ENCODE measurements at regions not wholly inside any gene's neighbourhood (a gene's known extent, or its start where the extent isn't known, plus 50 kb on each side); places are given as distances from the start of the nearest gene placed in this dataset.
A peak's percentile ranks its signal among the peaks of the same experiment; 100 is the strongest.

DNA sequence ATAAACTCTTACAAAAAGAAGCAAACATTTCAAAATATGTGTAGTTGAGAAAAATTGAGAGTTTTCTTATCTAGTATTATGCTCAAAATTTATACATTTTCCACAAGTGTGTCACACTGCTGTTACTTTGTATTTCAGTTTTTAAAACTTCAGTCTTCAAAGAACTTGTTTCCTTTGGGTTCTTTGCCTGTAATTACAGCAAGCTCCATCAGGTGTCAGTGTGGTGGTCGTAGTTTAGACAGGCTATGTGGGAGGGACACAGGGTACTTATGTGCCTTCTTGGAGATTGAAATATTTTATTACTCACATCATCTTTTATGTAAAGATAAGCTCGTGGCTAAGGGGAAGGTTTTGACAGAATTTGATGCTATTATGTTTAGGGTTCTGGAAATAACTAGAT is 360.5 kb downstream of the FGFR2 start:
- no peaks in the 10 kb centered on the region for H3K9me3 ChIP-seq
- intact Hi-C loops (cut with DNase I), result no loop called here
- DNase-seq, result no peak
- no peak overlapping the region for H3K27ac ChIP-seq
- H3K36me3 ChIP-seq, result no peaks in the 10 kb centered on the region
- TF ChIP-seq, protein P1, sequence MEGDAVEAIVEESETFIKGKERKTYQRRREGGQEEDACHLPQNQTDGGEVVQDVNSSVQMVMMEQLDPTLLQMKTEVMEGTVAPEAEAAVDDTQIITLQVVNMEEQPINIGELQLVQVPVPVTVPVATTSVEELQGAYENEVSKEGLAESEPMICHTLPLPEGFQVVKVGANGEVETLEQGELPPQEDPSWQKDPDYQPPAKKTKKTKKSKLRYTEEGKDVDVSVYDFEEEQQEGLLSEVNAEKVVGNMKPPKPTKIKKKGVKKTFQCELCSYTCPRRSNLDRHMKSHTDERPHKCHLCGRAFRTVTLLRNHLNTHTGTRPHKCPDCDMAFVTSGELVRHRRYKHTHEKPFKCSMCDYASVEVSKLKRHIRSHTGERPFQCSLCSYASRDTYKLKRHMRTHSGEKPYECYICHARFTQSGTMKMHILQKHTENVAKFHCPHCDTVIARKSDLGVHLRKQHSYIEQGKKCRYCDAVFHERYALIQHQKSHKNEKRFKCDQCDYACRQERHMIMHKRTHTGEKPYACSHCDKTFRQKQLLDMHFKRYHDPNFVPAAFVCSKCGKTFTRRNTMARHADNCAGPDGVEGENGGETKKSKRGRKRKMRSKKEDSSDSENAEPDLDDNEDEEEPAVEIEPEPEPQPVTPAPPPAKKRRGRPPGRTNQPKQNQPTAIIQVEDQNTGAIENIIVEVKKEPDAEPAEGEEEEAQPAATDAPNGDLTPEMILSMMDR (IDR thresholded peaks at IDR 0.05), result no peak
- H3K4me1 ChIP-seq, result no peaks in the 10 kb centered on the region
- WGBS, 2 donors, result 62 to 75% methylated on average over 2 of the region's 2 CpGs
- ATAC-seq, result no peak
- no peaks in the 10 kb centered on the region for H3K27me3 ChIP-seq
- FAIRE-seq, result no peak
- H3K4me3 ChIP-seq, result no peak overlapping the region

DNA sequence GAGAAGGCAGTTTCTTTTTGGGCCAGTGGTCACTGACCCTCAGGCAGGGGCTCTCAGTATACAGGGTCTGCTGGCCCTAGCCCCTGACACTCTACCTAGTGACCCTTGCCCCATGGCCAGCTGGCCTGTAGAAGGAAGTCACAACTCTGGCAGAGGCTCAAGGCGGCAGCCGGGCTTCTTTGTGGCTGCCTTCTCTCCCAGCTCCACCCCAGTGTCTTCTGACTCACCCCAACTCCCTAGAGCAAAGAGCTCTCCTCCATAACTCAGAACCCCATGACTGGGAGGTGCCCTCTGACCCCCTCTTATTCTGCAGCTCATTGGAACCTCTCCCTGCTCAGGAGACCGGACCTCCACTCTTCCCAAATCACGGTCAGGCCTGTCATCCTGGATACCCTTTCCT is 358.2 kb downstream of the FGFR2 start:
- DNase-seq (no peak), ATAC-seq (peak in 2 of 4 donors; percentile 57 to 71), FAIRE-seq (no peak)
- no peaks in the 10 kb centered on the region for H3K4me1 ChIP-seq
- intact Hi-C loops (cut with DNase I), result no loop called here
- no peak overlapping the region for H3K27ac ChIP-seq
- no peaks in the 10 kb centered on the region for H3K9me3 ChIP-seq
- H3K36me3 ChIP-seq, result no peaks in the 10 kb centered on the region
- H3K27me3 ChIP-seq, result no peaks in the 10 kb centered on the region
- TF ChIP-seq, protein P1 (IDR thresholded peaks at IDR 0.05), result no peak
- no peak overlapping the region for H3K4me3 ChIP-seq
- WGBS, 2 donors, result 64 to 80% methylated on average over 4 of the region's 4 CpGs

DNA sequence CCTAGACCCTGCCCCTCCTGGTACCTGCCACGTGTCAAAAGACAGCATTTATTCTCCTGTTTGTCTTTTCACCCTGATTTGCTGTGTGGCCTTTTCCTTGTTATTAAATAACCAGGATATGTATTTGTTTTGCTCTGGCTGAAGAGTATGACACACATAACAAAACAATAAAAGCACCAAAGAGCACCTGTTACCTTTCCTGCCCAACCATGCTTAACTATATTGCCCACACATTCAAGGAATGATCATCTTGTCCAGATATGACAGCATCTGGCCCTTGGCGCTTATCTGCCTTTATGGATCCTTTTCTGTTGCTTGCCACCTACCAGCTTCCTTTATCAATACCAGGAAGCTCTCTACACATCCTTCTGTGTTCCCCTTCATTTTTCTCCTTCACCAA is 357.7 kb downstream of the FGFR2 start:
- FAIRE-seq (no peak), ATAC-seq (peak in 1 of 4 donors; percentile 53), DNase-seq (no peak)
- Histone ChIP-seq H3K4me1 (no peaks in the 10 kb centered on the region), H3K27me3 (no peaks in the 10 kb centered on the region), H3K4me3 (no peak overlapping the region), H3K27ac (no peak overlapping the region), H3K9me3 (no peaks in the 10 kb centered on the region), H3K36me3 (no peaks in the 10 kb centered on the region)
- intact Hi-C loops (cut with DNase I), result no loop called here
- TF ChIP-seq, protein P1 (IDR thresholded peaks at IDR 0.05), result no peak
- WGBS, 2 donors, result 43 to 52% methylated on average over 2 of the region's 2 CpGs

DNA sequence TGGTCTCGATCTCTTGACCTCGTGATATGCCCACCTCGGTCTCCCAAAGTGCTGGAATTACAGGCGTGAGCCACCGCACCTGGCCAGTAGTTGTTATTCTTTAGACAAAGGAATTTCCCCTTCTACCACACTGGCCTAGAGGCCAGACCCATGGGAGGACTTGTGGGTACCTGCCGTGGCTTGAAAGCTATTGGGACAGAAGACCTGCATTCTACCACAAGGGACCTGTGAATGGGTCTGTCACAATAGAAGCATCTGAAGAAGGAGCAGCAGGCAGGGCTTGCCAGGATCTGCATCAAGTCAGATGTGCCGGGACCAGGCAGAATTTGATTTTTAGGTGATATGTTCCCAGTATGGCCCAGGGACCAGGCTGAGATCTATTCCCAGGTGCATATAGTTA is 356.9 kb downstream of the FGFR2 start:
- FAIRE-seq, result no peak
- H3K27ac ChIP-seq, result no peak overlapping the region
- no peak for DNase-seq
- intact Hi-C loops (cut with DNase I), result no loop called here
- no peaks in the 10 kb centered on the region for H3K36me3 ChIP-seq
- TF ChIP-seq, protein P1 (IDR thresholded peaks at IDR 0.05), result no peak
- ATAC-seq, result no peak
- no peaks in the 10 kb centered on the region for H3K4me1 ChIP-seq
- no peaks in the 10 kb centered on the region for H3K27me3 ChIP-seq
- WGBS, 2 donors, result 82 to 88% methylated on average over 7 of the region's 7 CpGs
- no peaks in the 10 kb centered on the region for H3K9me3 ChIP-seq
- no peak overlapping the region for H3K4me3 ChIP-seq

DNA sequence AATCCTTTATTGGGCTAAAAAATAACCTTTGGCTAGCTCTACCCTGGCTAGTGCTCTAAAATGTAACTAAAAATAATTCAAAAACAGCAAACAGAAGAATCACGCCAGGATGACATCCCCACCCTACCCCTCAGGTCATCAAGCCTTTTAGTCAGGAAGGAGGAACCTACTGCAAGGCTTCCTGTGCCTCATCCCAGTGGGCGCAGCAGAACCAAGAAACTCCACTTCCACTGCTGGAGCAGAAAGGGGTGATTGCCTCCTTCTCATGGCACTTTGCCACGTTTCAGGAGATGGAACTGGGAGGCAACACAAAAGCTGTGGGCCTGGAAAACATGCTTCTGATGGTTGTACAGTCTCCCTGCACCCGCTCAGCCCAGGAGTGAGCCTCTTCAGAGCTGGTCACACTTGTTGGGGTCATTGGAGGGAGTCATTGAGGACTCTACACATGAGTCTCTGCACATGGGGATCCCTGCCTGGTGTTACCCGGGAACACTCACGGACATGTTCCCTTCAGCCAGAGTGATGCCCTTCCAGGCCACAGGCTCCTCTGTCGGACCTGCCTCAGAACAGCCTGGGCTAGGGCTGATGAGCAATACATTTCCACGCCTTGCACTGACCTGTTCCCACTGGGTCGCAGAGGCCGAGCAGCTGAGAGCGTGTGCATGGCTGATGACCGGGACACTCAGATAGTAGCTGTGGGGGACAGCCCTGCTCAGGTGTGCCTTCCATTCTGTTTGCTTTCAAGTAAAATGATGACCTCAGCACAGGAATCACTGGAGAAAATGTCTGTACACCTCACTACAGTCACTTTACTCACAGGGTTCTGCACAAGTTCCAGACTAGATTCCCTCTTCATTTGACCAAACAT is 355.3 kb downstream of the FGFR2 start:
- H3K27me3 ChIP-seq, result no peaks in the 10 kb centered on the region
- TF ChIP-seq, protein P1 (IDR thresholded peaks at IDR 0.05), result no peak
- H3K4me1 ChIP-seq, result no peaks in the 10 kb centered on the region
- DNase-seq, result no peak
- no peak overlapping the region for H3K27ac ChIP-seq
- no peak overlapping the region for H3K4me3 ChIP-seq
- 79 to 89% methylated on average over 12 of the region's 12 CpGs for WGBS, 2 donors
- H3K36me3 ChIP-seq, result no peaks in the 10 kb centered on the region
- intact Hi-C loops (cut with DNase I), result no loop called here
- no peak for FAIRE-seq
- H3K9me3 ChIP-seq, result no peaks in the 10 kb centered on the region
- no peak for ATAC-seq
